Hematopoietic multipotent progenitor cell treated with erythropoietin and hydrocortisone succinate and interleukin-3 and kit ligand, for 8 days (in vitro differentiated cells): ENCODE measurements at regions not wholly inside any gene's neighbourhood (a gene's known extent, or its start where the extent isn't known, plus 50 kb on each side); places are given as distances from the start of the nearest gene placed in this dataset.

Source experiments
- DNase-seq: peaks from one replicate; pipeline ENCODE4 v3.0.0-alpha.2; 2015

GRCh38 chr11:26199331-26200095 is 132.4 kb upstream of the ANO3 start:
- no peak for DNase-seq

- no peak for DNase-seq
Observed at GRCh38 chr11:26201411-26201810, 130.5 kb upstream of the ANO3 start.

- DNase-seq = no peak
Observed at GRCh38 chr11:26202754-26203153, 129.2 kb upstream of the ANO3 start.

- no peak for DNase-seq
Observed at GRCh38 chr11:26204101-26204500, 127.8 kb upstream of the ANO3 start.

- no peak for DNase-seq
Observed at GRCh38 chr11:26204839-26205238, 127.1 kb upstream of the ANO3 start.

GRCh38 chr11:26219183-26220117 is 112.5 kb upstream of the ANO3 start:
- DNase-seq = no peak

- DNase-seq = no peak
Observed at GRCh38 chr11:26225646-26226045, 106.3 kb upstream of the ANO3 start.

- DNase-seq = no peak
Observed at GRCh38 chr11:26227301-26227746, 104.6 kb upstream of the ANO3 start.

GRCh38 chr11:26227883-26228502 is 103.9 kb upstream of the ANO3 start:
- DNase-seq = no peak

GRCh38 chr11:26228778-26229177 is 103.2 kb upstream of the ANO3 start:
- DNase-seq = no peak

GRCh38 chr11:26229257-26229656 is 102.7 kb upstream of the ANO3 start:
- no peak for DNase-seq

- no peak for DNase-seq
Observed at GRCh38 chr11:26229981-26230380, 101.9 kb upstream of the ANO3 start.

GRCh38 chr11:26231252-26231661 is 100.7 kb upstream of the ANO3 start:
- no peak for DNase-seq

- no peak for DNase-seq
Observed at GRCh38 chr11:26234451-26234850, 97.5 kb upstream of the ANO3 start.

GRCh38 chr11:26243426-26243825 is 88.5 kb upstream of the ANO3 start:
- DNase-seq = no peak

- DNase-seq = no peak
Observed at GRCh38 chr11:26244207-26244606, 87.7 kb upstream of the ANO3 start.

- no peak for DNase-seq
Observed at GRCh38 chr11:26245046-26245445, 86.9 kb upstream of the ANO3 start.

GRCh38 chr11:26247340-26247739 is 84.6 kb upstream of the ANO3 start:
- no peak for DNase-seq

GRCh38 chr11:26248661-26249060 is 83.3 kb upstream of the ANO3 start:
- no peak for DNase-seq

- DNase-seq = no peak
Observed at GRCh38 chr11:26254378-26254777, 77.6 kb upstream of the ANO3 start.

- no peak for DNase-seq
Observed at GRCh38 chr11:26263769-26264168, 68.2 kb upstream of the ANO3 start.

- DNase-seq = no peak
Observed at GRCh38 chr11:26264266-26264665, 67.7 kb upstream of the ANO3 start.

- DNase-seq = no peak
Observed at GRCh38 chr11:26268980-26269660, 62.8 kb upstream of the ANO3 start.
